NCI-H526 treated with DMSO at 0.1 percent for 48 hours (cell line): ENCODE measurements at regions not wholly inside any gene's neighbourhood (a gene's known extent, or its start where the extent isn't known, plus 50 kb on each side); places are given as distances from the start of the nearest gene placed in this dataset.

ENCODE experiments used
- DNase-seq: peaks from one replicate; lab custom pipeline; 2025; lab: John Stamatoyannopoulos, UW

DNA sequence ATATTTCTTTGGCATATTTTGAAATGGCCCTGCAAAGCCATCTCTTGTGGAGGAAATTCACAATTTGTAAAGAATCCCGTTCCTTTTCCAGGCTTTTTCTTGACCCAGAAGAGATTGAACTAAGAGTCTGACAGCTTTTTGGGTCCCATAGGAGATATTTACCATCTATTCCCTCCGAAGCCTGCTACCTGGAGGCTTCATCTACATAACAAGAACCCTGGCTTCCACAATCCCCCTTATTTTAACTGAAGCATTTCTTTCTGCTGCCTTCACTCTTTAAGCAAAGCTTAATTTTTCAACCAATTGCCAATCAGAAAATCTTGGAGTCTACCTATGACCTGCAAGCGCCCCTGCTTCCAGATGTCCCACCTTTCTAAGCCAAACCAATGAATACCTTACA, 248.1 kb upstream of the GADL1 start:
- no peak for DNase-seq

- DNase-seq = no peak
These were observed 250.6 kb upstream of the GADL1 start for GRCh38 chr3:31145062-31145461.

- no peak for DNase-seq
These were observed 253.1 kb upstream of the GADL1 start for GRCh38 chr3:31147550-31147949.

DNA sequence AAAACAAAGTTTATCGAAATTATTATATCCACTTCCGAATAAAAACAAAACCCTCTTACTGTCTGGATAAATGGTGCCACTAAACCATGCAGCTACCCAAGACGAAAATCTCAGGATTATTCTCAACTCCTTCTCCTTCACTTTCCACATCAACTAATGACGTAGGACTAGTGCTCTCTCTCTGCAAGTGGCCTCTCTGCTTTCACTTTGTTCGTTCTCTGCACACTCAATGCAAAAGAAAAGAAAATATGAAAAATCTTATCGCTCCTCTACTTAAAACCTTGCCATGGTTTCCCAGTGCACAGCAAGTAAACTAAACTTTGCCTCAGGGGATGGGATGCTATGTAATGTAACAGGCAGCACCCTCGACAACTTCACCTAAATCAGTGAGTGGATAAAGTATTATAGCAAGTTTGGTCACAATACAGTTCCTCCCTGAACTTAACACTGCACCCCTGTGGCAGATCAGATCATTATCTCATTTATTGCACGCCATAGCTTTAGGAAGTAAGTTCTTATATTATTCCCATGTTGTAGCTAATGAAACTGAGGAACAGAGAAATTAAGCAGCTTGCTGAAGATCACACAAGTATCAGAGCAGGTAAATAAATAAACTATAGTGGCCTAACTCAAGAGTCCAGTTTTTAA, 262.7 kb upstream of the GADL1 start:
- no peak for DNase-seq

DNA sequence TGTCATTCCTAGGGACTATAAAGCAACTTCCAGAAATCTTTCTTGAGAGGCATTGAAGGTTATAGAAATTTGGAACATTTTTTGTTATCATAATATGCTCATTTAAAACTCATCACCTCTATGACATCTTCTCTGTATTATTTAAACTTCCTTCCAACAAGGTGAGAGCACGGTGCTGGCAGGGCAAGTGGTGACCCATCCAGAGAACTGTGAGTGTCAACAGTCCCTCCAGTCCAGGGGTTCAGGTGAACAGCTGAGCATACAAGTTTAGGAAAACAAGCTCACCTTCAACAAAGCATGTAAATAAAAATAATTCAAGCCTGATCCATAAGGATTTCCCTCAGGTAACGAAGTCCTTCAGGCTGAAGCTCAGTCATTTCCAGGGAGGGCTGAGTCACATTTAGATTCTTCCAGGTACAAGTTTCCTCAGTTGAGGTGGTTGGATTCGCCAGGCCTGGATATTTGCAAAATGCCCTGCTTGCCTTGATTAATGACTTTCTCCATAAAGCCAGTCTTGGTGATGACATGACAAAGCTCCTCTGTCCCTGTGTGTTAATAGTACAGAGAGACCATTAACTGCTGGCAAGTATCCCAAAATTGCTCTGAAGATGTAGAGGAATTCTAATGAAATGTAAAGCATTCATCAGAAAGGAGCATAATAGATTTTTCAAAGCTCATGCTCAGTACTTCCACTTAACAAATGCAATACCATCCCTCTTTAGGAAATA, 263.6 kb upstream of the GADL1 start:
- no peak for DNase-seq

- DNase-seq = no peak
These were observed 265.0 kb upstream of the GADL1 start for GRCh38 chr3:31159331-31160039.

GRCh38 chr3:31161889-31162288, 267.4 kb upstream of the GADL1 start:
- no peak for DNase-seq

DNA sequence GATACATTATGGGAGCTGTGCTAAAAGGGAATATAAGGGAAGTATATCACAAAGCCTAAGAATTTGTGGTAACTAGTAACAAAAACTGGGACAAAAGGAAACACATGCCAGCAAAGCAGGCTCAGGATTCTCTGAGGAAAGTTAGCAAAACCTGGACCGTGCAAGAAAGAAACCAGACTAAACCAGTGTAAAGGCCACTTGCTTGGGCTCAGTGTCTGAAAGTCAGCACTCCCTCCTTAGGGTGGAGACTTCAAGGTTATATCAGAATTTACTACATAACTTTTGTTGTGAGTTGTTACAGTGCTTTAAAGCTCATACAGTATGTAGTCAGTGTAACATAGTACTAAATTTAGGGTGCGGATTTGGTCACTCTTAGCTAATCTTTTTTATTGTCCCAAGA, 269.9 kb upstream of the GADL1 start:
- DNase-seq = no peak

DNA sequence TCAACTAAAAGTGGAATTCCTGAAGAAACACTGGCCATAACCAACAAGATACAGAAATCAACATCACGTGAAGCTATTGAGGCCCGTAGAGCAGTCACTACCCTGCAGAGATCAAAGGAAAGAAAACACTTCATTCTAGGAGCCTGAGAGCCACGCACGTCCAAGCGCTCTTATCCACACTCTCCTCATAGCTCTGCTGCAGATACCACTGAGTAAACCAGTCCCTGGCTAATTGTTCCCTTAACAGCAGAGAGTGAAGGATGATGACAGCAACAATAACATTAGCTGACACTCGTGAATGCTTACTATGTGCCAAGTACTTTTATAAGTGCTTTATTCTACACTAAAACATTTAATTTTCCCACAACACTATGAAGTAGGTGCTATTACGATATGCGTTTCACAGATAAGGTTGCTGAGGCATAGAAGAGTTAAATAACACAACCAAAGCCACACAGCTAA, 271.0 kb upstream of the GADL1 start:
- no peak for DNase-seq

- no peak for DNase-seq
These were observed 271.9 kb upstream of the GADL1 start for GRCh38 chr3:31166249-31166885.

DNA sequence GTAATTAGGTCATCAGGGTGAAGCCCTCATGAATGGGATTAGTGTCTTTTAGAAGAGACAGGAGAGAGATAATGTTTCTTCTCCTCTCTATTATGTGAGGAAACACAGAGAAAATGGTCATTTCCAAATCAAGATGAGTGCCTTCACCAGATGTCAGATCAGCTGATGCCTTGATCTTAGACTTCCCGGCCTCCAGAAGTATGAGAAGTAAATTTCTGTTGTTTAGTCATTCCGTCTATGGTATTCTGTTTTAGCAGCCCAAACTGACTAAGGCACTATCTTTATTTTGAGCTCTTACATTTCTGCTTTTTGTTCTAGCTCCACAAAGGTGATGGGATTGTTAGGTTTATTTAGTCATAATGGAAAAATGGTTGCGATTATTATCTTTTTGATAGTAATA, 273.2 kb upstream of the GADL1 start:
- no peak for DNase-seq

- DNase-seq = no peak
These were observed 276.6 kb upstream of the GADL1 start for GRCh38 chr3:31170932-31171670.

DNA sequence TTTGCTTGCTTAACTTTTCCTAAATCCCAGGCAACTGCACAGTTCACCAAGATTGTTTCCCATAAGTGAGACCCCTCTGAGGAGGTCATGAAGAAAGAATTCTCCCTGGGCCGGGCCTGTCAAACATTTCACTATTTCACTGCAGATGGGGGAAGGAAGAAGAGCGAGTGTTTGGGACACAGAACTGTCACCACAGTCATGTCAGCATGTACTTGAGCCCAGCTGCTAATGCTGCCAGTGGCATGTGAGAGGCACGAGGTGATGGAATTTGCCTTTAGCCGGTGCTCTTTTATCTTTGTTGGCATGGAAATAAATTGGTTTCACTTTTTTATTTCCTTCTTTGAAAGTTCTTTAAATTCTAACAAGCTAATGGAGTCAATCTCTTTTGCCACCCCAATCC, 277.9 kb upstream of the GADL1 start:
- no peak for DNase-seq

DNA sequence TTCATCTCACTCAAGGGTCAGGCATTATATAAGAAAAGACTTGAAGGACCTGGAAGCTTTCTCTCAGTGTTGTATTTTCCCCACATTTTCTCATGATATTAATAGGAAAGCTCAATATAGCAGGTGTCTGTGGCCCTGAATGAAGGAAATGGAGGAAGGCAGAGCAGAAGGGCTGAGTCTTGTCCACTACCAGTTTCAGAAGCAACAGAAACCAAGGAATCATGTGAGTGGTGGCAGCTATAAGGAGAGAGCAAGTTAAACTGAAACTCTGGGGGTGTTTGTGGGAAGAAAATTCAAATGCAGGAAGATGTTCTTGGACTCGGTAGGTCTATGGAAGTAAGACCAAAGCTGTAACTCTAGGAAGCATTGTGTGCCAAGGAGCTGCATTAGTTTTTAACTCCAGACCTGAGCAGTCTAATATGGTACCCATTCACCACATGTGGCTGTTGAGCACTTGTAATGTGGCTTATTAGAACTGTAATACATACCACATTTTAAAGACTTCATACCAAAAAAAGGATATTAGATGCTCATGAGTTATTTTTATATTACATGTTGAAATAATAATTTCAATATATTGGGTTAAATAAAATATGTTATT, 278.8 kb upstream of the GADL1 start:
- no peak for DNase-seq

- DNase-seq = no peak
These were observed 279.6 kb upstream of the GADL1 start for GRCh38 chr3:31174079-31174478.

- DNase-seq = no peak
These were observed 281.6 kb upstream of the GADL1 start for GRCh38 chr3:31176045-31176444.

- DNase-seq = no peak
These were observed 284.0 kb upstream of the GADL1 start for GRCh38 chr3:31178467-31178866.

- DNase-seq = no peak
These were observed 285.3 kb upstream of the GADL1 start for GRCh38 chr3:31179768-31180167.

DNA sequence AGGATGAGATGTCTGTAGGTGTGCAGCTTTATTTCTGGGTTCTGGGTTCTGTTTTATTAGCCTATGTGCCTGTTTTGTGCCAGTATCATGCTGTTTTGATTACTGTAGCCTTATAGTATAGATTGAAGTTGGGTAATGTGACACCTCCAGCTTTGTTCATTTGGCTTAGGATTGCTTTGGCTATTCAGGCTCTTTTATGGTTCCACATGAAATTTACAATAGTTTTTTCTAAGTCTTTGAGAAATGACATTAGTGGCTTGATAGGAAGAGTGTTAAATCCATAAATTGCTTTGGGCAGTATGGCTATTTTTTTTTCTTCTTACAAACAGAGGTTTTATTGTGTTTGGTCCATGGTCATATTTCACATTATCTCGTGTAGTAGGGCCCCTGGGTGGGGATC, 285.8 kb upstream of the GADL1 start:
- DNase-seq = no peak

GRCh38 chr3:31181661-31182060, 287.2 kb upstream of the GADL1 start:
- DNase-seq = no peak

- no peak for DNase-seq
These were observed 288.2 kb upstream of the GADL1 start for GRCh38 chr3:31182661-31183060.
